Cardiac fibroblast (primary cell): ENCODE measurements at regions not wholly inside any gene's neighbourhood (a gene's known extent, or its start where the extent isn't known, plus 50 kb on each side); places are given as distances from the start of the nearest gene placed in this dataset.

Experiments used
- DNase-seq, 2 donors: peaks; one replicate each; pipeline versions ENCODE4 v3.0.0 to v3.0.0-alpha.2; 2010; ENCODE audit warnings: low read depth in 2 of 2
- H3K4me3 ChIP-seq, 2 donors: replicated peaks in 1 of 2; 1 replicate in 1 of 2; 2 replicates in 1 of 2; pipeline ENCODE4 v1.5.1; 2011; ENCODE audit warnings: low read depth in 2 of 2, low read length in 2 of 2, mild to moderate bottlenecking in 2 of 2, moderate library complexity in 1 of 2
- TF ChIP-seq, protein P1 (sequence below): IDR thresholded peaks from one replicate; pipeline ENCODE4 v1.5.1; 2011; ENCODE audit warnings: low read depth, mild to moderate bottlenecking, low read length, inconsistent platforms

DNA sequence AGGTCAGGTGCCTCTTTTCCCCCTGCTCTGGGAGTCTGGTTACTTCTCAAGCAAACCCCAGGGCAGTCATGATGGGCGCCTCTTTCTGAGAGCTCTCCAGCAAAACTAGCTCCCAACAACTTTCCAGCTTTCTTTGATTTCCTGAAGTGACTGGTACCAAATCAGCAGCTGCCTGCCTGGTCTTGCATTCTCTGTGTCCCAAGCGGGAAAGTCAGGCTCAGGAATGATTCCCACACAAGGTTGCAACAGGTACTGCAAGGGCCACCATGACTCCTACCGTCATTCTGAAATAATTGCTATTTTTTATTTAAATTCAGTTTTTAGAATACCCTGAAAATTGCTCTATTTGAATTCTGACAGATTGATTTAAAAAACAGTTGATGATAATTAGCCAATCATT lies 658.7 kb downstream of the SQOR start:
- H3K4me3 ChIP-seq = no peak overlapping the region
- TF ChIP-seq, protein P1, sequence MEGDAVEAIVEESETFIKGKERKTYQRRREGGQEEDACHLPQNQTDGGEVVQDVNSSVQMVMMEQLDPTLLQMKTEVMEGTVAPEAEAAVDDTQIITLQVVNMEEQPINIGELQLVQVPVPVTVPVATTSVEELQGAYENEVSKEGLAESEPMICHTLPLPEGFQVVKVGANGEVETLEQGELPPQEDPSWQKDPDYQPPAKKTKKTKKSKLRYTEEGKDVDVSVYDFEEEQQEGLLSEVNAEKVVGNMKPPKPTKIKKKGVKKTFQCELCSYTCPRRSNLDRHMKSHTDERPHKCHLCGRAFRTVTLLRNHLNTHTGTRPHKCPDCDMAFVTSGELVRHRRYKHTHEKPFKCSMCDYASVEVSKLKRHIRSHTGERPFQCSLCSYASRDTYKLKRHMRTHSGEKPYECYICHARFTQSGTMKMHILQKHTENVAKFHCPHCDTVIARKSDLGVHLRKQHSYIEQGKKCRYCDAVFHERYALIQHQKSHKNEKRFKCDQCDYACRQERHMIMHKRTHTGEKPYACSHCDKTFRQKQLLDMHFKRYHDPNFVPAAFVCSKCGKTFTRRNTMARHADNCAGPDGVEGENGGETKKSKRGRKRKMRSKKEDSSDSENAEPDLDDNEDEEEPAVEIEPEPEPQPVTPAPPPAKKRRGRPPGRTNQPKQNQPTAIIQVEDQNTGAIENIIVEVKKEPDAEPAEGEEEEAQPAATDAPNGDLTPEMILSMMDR = no peak
- DNase-seq = no peak

DNA sequence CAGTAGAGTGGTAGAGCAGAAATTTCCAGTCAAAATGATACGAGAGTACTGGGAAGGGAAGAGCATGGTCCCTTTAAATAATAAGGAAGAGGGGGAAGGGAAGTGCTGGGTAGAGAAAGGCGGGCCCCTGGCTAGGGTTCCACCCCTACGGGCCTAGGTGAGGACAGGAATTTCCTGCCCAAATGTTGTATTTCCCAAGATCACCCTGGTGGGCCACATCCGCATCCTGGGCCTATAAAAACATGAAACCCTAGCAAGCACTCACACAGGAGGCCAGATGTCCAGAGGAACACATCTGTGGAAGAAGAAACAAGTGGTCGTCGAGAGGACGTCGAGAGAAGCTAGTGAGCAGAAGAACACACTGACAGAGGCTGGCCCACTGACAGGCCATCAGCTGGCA lies 661.2 kb downstream of the SQOR start:
- TF ChIP-seq, protein P1 = no peak
- no peak overlapping the region for H3K4me3 ChIP-seq
- no peak for DNase-seq

DNA sequence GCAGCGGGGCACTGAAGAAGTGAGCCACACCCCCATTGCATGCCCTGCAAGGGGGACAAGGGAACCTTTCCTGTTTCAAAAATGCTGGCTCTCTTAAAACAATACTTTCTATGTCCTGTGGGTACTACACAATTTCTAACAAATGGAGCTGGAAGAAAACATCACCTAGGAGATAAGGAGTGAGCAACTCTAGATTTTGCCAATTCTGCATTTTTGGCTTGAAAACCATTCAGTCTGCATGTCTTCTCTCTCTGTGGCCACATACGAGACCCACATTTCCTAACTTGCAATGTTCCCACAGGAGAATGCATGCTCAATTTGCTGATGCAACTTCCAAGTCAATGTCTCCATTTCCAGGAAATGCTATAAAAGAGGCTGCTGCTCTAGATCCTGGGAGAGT lies 662.0 kb downstream of the SQOR start:
- DNase-seq = no peak
- H3K4me3 ChIP-seq = no peak overlapping the region
- TF ChIP-seq, protein P1 = no peak

GRCh38 chr15:46297766-46298165 lies 662.9 kb downstream of the SQOR start:
- TF ChIP-seq, protein P1 = no peak
- no peak for DNase-seq
- H3K4me3 ChIP-seq = no peak overlapping the region

- H3K4me3 ChIP-seq = no peak overlapping the region
- TF ChIP-seq, protein P1 = no peak
- DNase-seq = no peak
Observed at GRCh38 chr15:46300716-46301115, 665.9 kb downstream of the SQOR start.

DNA sequence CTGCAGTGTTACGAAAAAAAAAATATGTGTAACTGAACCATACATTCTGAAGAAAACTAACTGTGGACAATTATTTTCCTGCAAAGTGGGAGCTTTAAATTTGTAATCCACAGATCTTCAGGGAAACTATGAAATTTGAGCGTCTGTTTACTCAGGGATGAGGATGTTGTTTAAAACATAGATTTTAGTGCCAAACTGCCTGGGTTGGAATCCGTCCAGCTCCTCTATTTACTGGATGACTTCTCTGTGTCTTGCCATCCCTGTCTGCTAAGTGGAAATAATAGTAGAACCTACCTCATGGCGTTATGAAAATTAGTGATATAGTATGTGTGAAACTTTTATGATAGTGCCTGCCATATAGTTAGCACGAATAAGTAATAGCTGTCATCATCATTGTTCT lies 666.5 kb downstream of the SQOR start:
- DNase-seq = no peak
- TF ChIP-seq, protein P1 = no peak
- no peak overlapping the region for H3K4me3 ChIP-seq

DNA sequence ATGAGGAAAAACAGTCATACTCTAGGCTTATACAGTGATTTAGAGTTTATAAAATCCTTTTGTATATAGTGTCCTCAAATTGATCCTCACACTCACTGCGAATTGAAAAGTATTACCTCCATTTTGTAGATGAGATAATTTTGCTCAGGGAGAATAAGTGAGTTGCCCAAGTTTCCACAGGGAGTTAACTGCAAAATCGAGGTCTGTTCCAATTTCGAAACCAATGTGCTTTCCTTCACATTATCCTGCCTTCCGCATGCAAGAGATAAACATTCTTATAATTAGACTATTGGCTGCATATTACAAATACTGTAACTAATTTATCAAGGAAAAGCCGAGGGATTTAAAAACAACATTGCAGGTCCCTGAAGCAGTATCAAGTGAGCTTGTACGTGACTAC lies 667.0 kb downstream of the SQOR start:
- H3K4me3 ChIP-seq = no peak overlapping the region
- TF ChIP-seq, protein P1 = no peak

More for the DNA sequence above, 667.0 kb downstream of the SQOR start:
- no peak for DNase-seq
